Body of pancreas (tissue), 4 donors: ENCODE measurements at regions not wholly inside any gene's neighbourhood (a gene's known extent, or its start where the extent isn't known, plus 50 kb on each side); places are given as distances from the start of the nearest gene placed in this dataset.

Experiments
- POLR2A ChIP-seq, 3 donors: fragments of 450-650 bp; IDR thresholded peaks; one replicate each; pipeline ENCODE4 v1.6.1; 2016; ENCODE audit warnings: antibody characterized with exemption in 3 of 3, mild to moderate bottlenecking in 2 of 3
- TF ChIP-seq, protein P1 (sequence below), 7 experiments: fragments of 450-650 bp in 4 of 7; fragments of 200-600 bp in 3 of 7; sonication (generic) in 3 of 7; IDR thresholded peaks; one replicate each; pipeline ENCODE4 v1.5.1; 2016 to 2019; ENCODE audit warnings: antibody characterized with exemption in 7 of 7

DNA sequence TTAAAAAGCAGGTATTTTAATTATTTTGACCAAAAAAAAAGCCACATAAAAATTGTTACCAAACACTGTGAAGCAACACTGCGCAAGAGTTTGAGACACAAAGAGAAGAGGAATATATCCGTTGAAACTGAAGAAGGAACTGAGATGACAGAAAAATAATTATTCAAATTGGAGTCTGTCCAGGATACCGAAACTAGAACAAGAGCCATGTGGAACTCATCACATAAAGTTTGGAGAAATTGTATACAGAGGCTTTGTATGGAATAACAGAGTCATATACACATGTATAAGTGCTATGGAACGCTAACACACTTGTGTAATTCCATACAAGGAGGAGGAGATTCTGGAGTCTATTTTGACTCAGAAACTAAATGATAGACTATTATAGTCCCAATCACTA, 675.1 kb upstream of the ADGRL2 start:
- TF ChIP-seq, protein P1, sequence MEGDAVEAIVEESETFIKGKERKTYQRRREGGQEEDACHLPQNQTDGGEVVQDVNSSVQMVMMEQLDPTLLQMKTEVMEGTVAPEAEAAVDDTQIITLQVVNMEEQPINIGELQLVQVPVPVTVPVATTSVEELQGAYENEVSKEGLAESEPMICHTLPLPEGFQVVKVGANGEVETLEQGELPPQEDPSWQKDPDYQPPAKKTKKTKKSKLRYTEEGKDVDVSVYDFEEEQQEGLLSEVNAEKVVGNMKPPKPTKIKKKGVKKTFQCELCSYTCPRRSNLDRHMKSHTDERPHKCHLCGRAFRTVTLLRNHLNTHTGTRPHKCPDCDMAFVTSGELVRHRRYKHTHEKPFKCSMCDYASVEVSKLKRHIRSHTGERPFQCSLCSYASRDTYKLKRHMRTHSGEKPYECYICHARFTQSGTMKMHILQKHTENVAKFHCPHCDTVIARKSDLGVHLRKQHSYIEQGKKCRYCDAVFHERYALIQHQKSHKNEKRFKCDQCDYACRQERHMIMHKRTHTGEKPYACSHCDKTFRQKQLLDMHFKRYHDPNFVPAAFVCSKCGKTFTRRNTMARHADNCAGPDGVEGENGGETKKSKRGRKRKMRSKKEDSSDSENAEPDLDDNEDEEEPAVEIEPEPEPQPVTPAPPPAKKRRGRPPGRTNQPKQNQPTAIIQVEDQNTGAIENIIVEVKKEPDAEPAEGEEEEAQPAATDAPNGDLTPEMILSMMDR (IDR thresholded peaks at IDR 0.05), result no peak
- TF ChIP-seq POLR2A (IDR thresholded peaks at IDR 0.05), result no peak
